GM23338 (cell line): ENCODE measurements at regions not wholly inside any gene's neighbourhood (a gene's known extent, or its start where the extent isn't known, plus 50 kb on each side); places are given as distances from the start of the nearest gene placed in this dataset.

Experiments
- ATAC-seq: fragments of 200-7000 bp; cut with Tn5 transposase; 3 replicates; pipeline ENCODE4 v1.9.1; 2020
- DNase-seq: peaks from one replicate; pipeline ENCODE4 v3.0.0-alpha.2; 2015; ENCODE audit warnings: low spot score
- H2AFZ ChIP-seq: fragments of 200-600 bp; sonication (generic); 2 replicates; pipeline ENCODE4 v1.8.0; 2016; ENCODE audit warnings: antibody characterized with exemption, mild to moderate bottlenecking, moderate library complexity
- H3F3A ChIP-seq: fragments of 200-600 bp; sonication (generic); replicated peaks from 2 replicates; pipeline ENCODE4 v1.8.0; 2017; ENCODE audit warnings: antibody characterized with exemption, mixed run types, low read depth
- H3K27ac ChIP-seq: fragments of 200-600 bp; sonication (generic); 2 replicates; pipeline ENCODE4 v1.6.1; 2016; ENCODE audit warnings: low read depth
- H3K27me3 ChIP-seq: fragments of 200-600 bp; sonication (generic); 2 replicates; pipeline ENCODE4 v1.8.0; 2016; ENCODE audit warnings: mild to moderate bottlenecking, mixed run types, moderate library complexity; ENCODE audit not compliant: insufficient read depth
- H3K36me3 ChIP-seq: fragments of 200-600 bp; sonication (generic); 2 replicates; pipeline ENCODE4 v1.8.0; 2016; ENCODE audit warnings: mild to moderate bottlenecking; ENCODE audit not compliant: insufficient read depth
- H3K4me1 ChIP-seq: fragments of 200-600 bp; sonication (generic); 2 replicates; pipeline ENCODE4 v1.8.0; 2016; ENCODE audit warnings: mild to moderate bottlenecking, moderate library complexity; ENCODE audit not compliant: insufficient read depth
- H3K4me2 ChIP-seq: fragments of 200-600 bp; sonication (generic); 2 replicates; pipeline ENCODE4 v1.7.1; 2017; ENCODE audit warnings: mixed run types
- H3K4me3 ChIP-seq: fragments of 200-600 bp; sonication (generic); 2 replicates; pipeline ENCODE4 v1.6.1; 2016; ENCODE audit warnings: mixed run types
- H3K79me2 ChIP-seq: fragments of 200-600 bp; sonication (generic); replicated peaks from 2 replicates; pipeline ENCODE4 v1.8.0; 2017; ENCODE audit warnings: mild to moderate bottlenecking; ENCODE audit not compliant: insufficient read depth
- H3K9me2 ChIP-seq: fragments of 200-600 bp; sonication (generic); 2 replicates; pipeline ENCODE4 v1.8.0; 2017; ENCODE audit not compliant: insufficient read depth
- H4K20me1 ChIP-seq: fragments of 200-600 bp; sonication (generic); replicated peaks from 2 replicates; pipeline ENCODE4 v1.8.0; 2017; ENCODE audit warnings: mild to moderate bottlenecking; ENCODE audit not compliant: insufficient read depth
- H3K27ac Mint-ChIP-seq: 2 replicates; pipeline ENCODE4 v1.8.0; 2020; ENCODE audit warnings: inconsistent platforms, mild to moderate bottlenecking, moderate library complexity, mixed read lengths
- H3K27me3 Mint-ChIP-seq: 3 replicates; pipeline ENCODE4 v1.8.0; 2022; ENCODE audit warnings: low read depth, mild to moderate bottlenecking, moderate library complexity, mixed read lengths, inconsistent platforms; ENCODE audit not compliant: insufficient read depth, poor library complexity
- H3K36me3 Mint-ChIP-seq: 3 replicates; pipeline ENCODE4 v1.8.0; 2021; ENCODE audit warnings: low read depth, mild to moderate bottlenecking, inconsistent platforms, moderate library complexity, mixed read lengths
- H3K4me1 Mint-ChIP-seq: 3 replicates; pipeline ENCODE4 v1.8.0; 2020; ENCODE audit warnings: mild to moderate bottlenecking, inconsistent platforms, mixed read lengths
- H3K4me3 Mint-ChIP-seq: 3 replicates; pipeline ENCODE4 v1.8.0; 2021; ENCODE audit warnings: moderate library complexity, mild to moderate bottlenecking, inconsistent platforms, mixed read lengths
- H3K9me3 Mint-ChIP-seq: 3 replicates; pipeline ENCODE4 v1.8.0; 2020; ENCODE audit warnings: moderate library complexity, mild to moderate bottlenecking, inconsistent platforms, mixed read lengths
- CREB1 ChIP-seq: fragments of 250-450 bp; sonication (Bioruptor Pico); IDR thresholded peaks from 2 replicates; pipeline ENCODE4 v1.5.0; 2020; ENCODE audit warnings: low read depth, mild to moderate bottlenecking, moderate library complexity
- ETS1 ChIP-seq: IDR thresholded peaks from 2 replicates; pipeline ENCODE4 v1.6.1; 2016; ENCODE audit warnings: antibody characterized with exemption
- EZH2 ChIP-seq: fragments of 200-600 bp; sonication (generic); IDR thresholded peaks from one replicate; pipeline ENCODE4 v1.8.0; 2017; ENCODE audit warnings: antibody characterized with exemption, mild to moderate bottlenecking, low read depth; ENCODE audit not compliant: unreplicated experiment
- EZH2phosphoT487 ChIP-seq: fragments of 200-600 bp; sonication (generic); IDR thresholded peaks from one replicate; pipeline ENCODE4 v1.8.1; 2018; ENCODE audit warnings: antibody characterized with exemption; ENCODE audit not compliant: unreplicated experiment
- JUNB ChIP-seq: IDR thresholded peaks from one replicate; pipeline ENCODE4 v1.6.1; 2016; ENCODE audit warnings: antibody characterized with exemption; ENCODE audit not compliant: unreplicated experiment
- NANOG ChIP-seq: IDR thresholded peaks from 2 replicates; pipeline ENCODE4 v1.6.1; 2016; ENCODE audit warnings: antibody characterized with exemption, borderline replicate concordance
- STAT1 ChIP-seq: IDR thresholded peaks from one replicate; pipeline ENCODE4 v1.6.1; 2016; ENCODE audit warnings: antibody characterized with exemption; ENCODE audit not compliant: unreplicated experiment
- ZNF114 ChIP-seq: fragments of 250-450 bp; sonication (Bioruptor Pico); IDR thresholded peaks from 2 replicates; pipeline ENCODE4 v1.5.0; 2020; ENCODE audit warnings: mild to moderate bottlenecking, moderate library complexity
- ZNF331 ChIP-seq: fragments of 250-450 bp; sonication (Bioruptor Pico); IDR thresholded peaks from 2 replicates; pipeline ENCODE4 v1.5.0; 2020; ENCODE audit warnings: low read depth, mild to moderate bottlenecking, moderate library complexity
- TF ChIP-seq, protein P1 (sequence below): fragments of 250-450 bp; sonication (Bioruptor Pico); IDR thresholded peaks from 2 replicates; pipeline ENCODE4 v1.5.0; 2020; ENCODE audit warnings: mild to moderate bottlenecking, moderate library complexity

- TF ChIP-seq, protein P1, sequence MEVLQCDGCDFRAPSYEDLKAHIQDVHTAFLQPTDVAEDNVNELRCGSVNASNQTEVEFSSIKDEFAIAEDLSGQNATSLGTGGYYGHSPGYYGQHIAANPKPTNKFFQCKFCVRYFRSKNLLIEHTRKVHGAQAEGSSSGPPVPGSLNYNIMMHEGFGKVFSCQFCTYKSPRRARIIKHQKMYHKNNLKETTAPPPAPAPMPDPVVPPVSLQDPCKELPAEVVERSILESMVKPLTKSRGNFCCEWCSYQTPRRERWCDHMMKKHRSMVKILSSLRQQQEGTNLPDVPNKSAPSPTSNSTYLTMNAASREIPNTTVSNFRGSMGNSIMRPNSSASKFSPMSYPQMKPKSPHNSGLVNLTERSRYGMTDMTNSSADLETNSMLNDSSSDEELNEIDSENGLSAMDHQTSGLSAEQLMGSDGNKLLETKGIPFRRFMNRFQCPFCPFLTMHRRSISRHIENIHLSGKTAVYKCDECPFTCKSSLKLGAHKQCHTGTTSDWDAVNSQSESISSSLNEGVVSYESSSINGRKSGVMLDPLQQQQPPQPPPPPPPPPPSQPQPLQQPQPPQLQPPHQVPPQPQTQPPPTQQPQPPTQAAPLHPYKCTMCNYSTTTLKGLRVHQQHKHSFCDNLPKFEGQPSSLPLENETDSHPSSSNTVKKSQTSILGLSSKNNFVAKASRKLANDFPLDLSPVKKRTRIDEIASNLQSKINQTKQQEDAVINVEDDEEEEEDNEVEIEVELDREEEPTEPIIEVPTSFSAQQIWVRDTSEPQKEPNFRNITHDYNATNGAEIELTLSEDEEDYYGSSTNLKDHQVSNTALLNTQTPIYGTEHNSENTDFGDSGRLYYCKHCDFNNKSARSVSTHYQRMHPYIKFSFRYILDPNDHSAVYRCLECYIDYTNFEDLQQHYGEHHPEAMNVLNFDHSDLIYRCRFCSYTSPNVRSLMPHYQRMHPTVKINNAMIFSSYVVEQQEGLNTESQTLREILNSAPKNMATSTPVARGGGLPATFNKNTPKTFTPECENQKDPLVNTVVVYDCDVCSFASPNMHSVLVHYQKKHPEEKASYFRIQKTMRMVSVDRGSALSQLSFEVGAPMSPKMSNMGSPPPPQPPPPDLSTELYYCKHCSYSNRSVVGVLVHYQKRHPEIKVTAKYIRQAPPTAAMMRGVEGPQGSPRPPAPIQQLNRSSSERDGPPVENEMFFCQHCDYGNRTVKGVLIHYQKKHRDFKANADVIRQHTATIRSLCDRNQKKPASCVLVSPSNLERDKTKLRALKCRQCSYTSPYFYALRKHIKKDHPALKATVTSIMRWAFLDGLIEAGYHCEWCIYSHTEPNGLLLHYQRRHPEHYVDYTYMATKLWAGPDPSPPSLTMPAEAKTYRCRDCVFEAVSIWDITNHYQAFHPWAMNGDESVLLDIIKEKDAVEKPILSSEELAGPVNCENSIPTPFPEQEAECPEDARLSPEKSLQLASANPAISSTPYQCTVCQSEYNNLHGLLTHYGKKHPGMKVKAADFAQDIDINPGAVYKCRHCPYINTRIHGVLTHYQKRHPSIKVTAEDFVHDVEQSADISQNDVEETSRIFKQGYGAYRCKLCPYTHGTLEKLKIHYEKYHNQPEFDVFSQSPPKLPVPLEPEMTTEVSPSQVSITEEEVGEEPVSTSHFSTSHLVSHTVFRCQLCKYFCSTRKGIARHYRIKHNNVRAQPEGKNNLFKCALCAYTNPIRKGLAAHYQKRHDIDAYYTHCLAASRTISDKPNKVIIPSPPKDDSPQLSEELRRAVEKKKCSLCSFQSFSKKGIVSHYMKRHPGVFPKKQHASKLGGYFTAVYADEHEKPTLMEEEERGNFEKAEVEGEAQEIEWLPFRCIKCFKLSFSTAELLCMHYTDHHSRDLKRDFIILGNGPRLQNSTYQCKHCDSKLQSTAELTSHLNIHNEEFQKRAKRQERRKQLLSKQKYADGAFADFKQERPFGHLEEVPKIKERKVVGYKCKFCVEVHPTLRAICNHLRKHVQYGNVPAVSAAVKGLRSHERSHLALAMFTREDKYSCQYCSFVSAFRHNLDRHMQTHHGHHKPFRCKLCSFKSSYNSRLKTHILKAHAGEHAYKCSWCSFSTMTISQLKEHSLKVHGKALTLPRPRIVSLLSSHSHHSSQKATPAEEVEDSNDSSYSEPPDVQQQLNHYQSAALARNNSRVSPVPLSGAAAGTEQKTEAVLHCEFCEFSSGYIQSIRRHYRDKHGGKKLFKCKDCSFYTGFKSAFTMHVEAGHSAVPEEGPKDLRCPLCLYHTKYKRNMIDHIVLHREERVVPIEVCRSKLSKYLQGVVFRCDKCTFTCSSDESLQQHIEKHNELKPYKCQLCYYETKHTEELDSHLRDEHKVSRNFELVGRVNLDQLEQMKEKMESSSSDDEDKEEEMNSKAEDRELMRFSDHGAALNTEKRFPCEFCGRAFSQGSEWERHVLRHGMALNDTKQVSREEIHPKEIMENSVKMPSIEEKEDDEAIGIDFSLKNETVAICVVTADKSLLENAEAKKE: no peak
- TF ChIP-seq ZNF331 (CRISPR knock-in tag): no peak
Measured at GRCh38 chr3:166526881-166527280, 689.7 kb upstream of the BCHE start (continued).

DNA sequence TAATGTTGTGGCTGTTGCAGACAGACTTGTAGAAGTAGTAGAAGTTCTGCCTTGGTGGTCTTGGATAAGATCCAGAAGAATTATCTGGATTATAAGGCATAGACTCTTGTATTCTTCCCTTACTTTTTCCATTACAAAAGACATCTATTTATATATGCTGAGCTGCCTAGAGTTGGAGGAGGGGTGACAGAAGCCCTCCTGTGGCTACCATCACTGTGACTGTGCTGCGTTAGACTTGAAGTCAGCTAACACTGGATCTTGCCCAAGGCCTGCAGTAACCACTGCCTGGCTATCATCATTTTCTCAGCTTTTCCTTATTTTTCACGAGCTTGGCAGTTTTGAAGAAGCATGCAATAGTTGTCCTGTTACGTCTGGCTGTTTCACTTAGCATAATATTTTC lies 684.8 kb upstream of the BCHE start:
- Histone ChIP-seq H3K4me1 (no peaks in the 10 kb centered on the region), H2AFZ (no peak overlapping the region), H3K79me2 (no peaks in the 10 kb centered on the region), H4K20me1 (no peaks in the 10 kb centered on the region), H3K4me2 (no peak overlapping the region), H3F3A (no peaks in the 10 kb centered on the region), H3K36me3 (no peaks in the 10 kb centered on the region), H3K27me3 (no peaks in the 10 kb centered on the region), H3K4me3 (no peak overlapping the region), H3K27ac (no peak overlapping the region), H3K9me2 (no peaks in the 10 kb centered on the region)
- no peak for DNase-seq
- no peak for ATAC-seq
- H3K4me3 Mint-ChIP-seq: no peak overlapping the region
- H3K9me3 Mint-ChIP-seq: peaks cover 16% of the 10 kb centered on the region; the same call in 2 of the 3 replicates
- H3K36me3 Mint-ChIP-seq: peaks cover 10% of the 10 kb centered on the region; the same call in 1 of the 3 replicates
- H3K27ac Mint-ChIP-seq: no peak overlapping the region
- H3K4me1 Mint-ChIP-seq: peaks cover 3% of the 10 kb centered on the region; the same call in 2 of the 3 replicates
- H3K27me3 Mint-ChIP-seq: no peaks in the 10 kb centered on the region
- no peak for TF ChIP-seq ZNF114 (CRISPR knock-in tag)
- TF ChIP-seq JUNB: no peak
- TF ChIP-seq, protein P1: no peak
- no peak for TF ChIP-seq EZH2phosphoT487
- no peak for TF ChIP-seq ETS1
- no peak for TF ChIP-seq STAT1
- TF ChIP-seq NANOG: no peak
- TF ChIP-seq CREB1 (CRISPR knock-in tag): no peak
- no peak for TF ChIP-seq EZH2
